ENCODE measurements at regions not wholly inside any gene's neighbourhood (a gene's known extent, or its start where the extent isn't known, plus 50 kb on each side); places are given as distances from the start of the nearest gene placed in this dataset.
A peak's percentile ranks its signal among the peaks of the same experiment; 100 is the strongest.
"Not testable (repeated sequence)": the region's sequence is repeated elsewhere in the genome, so short reads cannot be mapped to it uniquely, and the experiment has no call there.

DNA sequence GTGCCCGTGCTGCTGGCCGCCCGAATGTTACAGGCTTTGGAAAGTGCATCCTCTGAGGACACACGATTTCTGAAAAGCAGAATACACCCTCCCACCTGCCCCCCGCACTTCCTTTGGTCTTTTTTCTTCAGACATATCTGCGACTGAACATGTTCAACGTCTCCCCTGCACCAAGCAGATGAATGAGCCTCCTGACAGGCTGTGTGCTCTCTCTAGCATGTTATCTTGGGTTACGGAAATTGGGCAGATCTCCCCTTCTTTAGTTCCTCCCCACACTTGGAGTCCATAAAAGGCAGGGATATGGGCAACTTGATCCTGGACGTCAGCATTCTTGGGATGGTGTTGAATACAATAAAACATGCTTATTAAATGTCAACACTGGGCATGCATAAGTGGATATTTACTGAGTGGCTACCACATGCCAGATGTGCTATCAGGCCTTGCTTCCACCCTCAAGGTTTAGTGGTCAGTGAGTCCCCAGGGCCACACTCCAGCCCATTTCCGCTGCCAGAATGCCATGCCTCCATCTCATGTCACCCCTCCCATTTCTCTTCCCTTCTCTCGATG, 130.4 kb downstream of the TRIM43 start:
- TF ChIP-seq, protein P1, sequence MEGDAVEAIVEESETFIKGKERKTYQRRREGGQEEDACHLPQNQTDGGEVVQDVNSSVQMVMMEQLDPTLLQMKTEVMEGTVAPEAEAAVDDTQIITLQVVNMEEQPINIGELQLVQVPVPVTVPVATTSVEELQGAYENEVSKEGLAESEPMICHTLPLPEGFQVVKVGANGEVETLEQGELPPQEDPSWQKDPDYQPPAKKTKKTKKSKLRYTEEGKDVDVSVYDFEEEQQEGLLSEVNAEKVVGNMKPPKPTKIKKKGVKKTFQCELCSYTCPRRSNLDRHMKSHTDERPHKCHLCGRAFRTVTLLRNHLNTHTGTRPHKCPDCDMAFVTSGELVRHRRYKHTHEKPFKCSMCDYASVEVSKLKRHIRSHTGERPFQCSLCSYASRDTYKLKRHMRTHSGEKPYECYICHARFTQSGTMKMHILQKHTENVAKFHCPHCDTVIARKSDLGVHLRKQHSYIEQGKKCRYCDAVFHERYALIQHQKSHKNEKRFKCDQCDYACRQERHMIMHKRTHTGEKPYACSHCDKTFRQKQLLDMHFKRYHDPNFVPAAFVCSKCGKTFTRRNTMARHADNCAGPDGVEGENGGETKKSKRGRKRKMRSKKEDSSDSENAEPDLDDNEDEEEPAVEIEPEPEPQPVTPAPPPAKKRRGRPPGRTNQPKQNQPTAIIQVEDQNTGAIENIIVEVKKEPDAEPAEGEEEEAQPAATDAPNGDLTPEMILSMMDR (IDR thresholded peaks at IDR 0.05) = no peak
- DNase-seq (ENCODE audit: low spot score) = no peak
- no peak overlapping the region for H3K27ac ChIP-seq
- no peak overlapping the region for H3K4me3 ChIP-seq

DNA sequence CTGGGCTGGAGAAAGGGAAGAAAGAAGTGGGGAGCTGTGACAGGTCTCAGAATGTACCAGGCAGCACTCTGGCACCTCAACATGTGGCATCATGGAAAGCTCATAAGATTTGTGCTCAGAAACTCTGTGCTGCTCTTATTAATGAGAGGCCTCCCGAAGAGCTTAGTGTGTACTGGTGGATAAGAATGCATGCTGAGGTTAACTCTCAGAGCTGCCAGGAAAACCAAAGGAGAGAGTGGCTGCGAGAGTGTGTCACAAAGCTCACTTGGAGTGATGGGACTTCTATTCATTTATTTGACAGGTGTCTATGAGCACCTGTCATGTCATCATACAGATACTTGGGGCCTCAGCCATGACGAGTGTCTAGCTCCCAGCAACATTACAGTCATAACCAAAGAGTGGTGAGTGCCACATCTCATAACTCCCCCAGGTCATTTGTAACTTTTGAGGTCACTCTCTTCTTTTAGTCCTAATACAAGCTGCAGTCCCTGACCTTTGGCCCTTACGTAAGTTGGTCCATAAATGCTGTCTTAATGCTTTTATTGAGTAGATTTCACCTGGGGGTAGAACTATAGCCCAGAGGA, 131.9 kb downstream of the TRIM43 start:
- not testable (repeated sequence) for H3K4me3 ChIP-seq; H3K27ac ChIP-seq; DNase-seq (ENCODE audit: low spot score)

DNA sequence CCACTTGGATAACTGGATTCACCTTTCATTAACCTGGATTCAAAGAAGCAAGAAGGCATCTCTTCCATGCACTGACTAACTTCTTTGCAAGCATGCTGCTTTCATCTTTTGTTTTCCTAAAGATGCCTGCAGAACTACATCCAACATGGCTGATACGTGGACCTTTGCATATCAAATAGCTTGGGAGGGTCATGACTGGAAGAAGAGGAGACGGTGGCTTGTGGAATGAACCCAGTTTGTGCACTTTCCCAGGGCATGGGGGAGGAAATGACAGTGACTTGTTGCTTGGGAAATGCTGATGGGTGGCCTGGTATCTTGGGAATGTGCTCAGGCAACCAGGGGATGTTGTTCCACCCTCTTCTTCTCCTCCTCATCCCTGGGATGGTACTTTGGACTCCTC, 133.4 kb downstream of the TRIM43 start:
- H3K4me3 ChIP-seq; DNase-seq (ENCODE audit: low spot score); H3K27ac ChIP-seq: not testable (repeated sequence)

DNA sequence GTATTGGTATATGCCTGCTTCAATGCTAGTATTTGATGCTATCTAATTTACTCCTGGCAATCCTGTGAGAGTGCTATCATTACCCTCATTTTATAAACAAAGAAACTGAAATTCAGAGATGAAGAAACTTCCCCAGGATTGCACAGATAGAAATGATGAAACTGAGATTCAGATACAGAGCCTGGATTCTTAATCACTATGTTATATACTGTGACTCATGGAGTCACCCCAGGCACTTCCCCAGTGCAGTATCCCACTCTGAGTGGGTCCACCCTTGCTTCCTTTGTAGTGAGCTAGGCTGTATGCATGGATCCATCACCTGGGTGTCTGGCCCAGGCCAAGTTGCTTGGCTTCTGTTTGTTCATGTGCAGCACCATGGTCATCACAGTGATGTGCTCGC, 133.9 kb downstream of the TRIM43 start:
- not testable (repeated sequence) for H3K27ac ChIP-seq; H3K4me3 ChIP-seq; DNase-seq (ENCODE audit: low spot score)

- not testable (repeated sequence) for DNase-seq (ENCODE audit: low spot score); H3K4me3 ChIP-seq; H3K27ac ChIP-seq
These were observed 135.6 kb downstream of the TRIM43 start for GRCh38 chr2:95727420-95727819.

DNA sequence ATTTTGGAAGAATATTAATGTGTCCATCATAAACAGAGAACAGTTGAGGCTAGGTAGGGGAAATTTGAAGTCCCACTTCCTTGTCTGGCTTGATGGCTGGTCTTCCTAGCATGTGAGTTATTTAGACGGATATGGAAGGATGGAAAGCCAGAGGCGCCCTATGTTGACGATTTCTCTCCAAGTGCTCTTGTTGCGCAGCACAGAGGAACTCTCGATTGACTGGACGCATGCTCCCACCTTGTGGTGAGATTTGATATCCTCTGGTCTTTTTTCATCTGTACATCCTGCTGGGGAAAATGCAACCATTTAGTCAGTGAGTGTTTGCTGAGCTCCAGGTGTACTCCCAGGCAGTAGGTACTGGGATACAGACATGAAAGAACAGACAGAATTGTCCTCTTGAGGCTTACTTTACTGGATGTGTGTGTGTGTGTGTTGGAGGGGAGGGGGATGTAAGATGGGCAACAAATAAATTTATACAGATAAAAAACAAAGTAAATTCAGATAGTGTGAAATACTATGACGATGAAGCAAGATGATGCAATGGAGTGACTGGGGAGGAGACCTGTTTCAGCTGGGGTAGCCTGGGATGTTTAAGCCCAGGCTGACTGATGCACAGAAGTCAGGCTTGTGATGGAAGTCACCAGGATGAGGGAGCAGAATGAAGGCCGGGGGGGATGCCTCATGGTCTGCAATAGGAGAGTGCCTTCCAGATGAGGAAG, 137.2 kb downstream of the TRIM43 start:
- no peak for DNase-seq (ENCODE audit: low spot score)
- H3K27ac ChIP-seq = no peak overlapping the region
- TF ChIP-seq, protein P1 (IDR thresholded peaks at IDR 0.05) = peak; percentile 44
- H3K4me3 ChIP-seq = no peak overlapping the region

GRCh38 chr2:95729597-95729955, 137.8 kb downstream of the TRIM43 start:
- no peak overlapping the region for H3K4me3 ChIP-seq
- H3K27ac ChIP-seq = no peak overlapping the region
- TF ChIP-seq, protein P1 (IDR thresholded peaks at IDR 0.05) = no peak
- no peak for DNase-seq (ENCODE audit: low spot score)

GRCh38 chr2:95730813-95731212, 139.0 kb downstream of the TRIM43 start:
- Histone ChIP-seq H3K4me3 (no peak overlapping the region), H3K27ac (no peak overlapping the region)
- DNase-seq (ENCODE audit: low spot score) = no peak
- TF ChIP-seq, protein P1 (IDR thresholded peaks at IDR 0.05) = no peak

All from coronary artery (tissue), 2 donors.